CD4-positive, CD25-positive, alpha-beta regulatory T cell (primary cell): ENCODE measurements at regions not wholly inside any gene's neighbourhood (a gene's known extent, or its start where the extent isn't known, plus 50 kb on each side); places are given as distances from the start of the nearest gene placed in this dataset.
A peak's percentile ranks its signal among the peaks of the same experiment; 100 is the strongest.

Experiments
- ATAC-seq, 2 donors: fragments of 150-1000 bp; cut with Tn5 transposase; one replicate each; pipeline ENCODE4 v1.10.0; 2021; ENCODE audit warnings: low read depth in 2 of 2, moderate number of reproducible peaks in 2 of 2, moderate library complexity in 1 of 2
- DNase-seq, 3 donors: peaks; one replicate each; pipeline versions ENCODE4 v3.0.0 to v3.0.0-alpha.2; 2012 to 2022; ENCODE audit warnings: mixed read lengths in 1 of 3
- H3K27ac ChIP-seq: one replicate; pipeline ENCODE4 v1.7.0; 2013; ENCODE audit warnings: mild to moderate bottlenecking, low read length; ENCODE audit not compliant: insufficient read depth, poor library complexity, severe bottlenecking
- H3K27me3 ChIP-seq: one replicate; pipeline ENCODE4 v1.7.0; 2013; ENCODE audit warnings: low read length; ENCODE audit not compliant: control insufficient read depth, insufficient read depth
- H3K36me3 ChIP-seq: one replicate; pipeline ENCODE4 v1.7.0; 2013; ENCODE audit warnings: mild to moderate bottlenecking, low read length, moderate library complexity; ENCODE audit not compliant: control insufficient read depth, insufficient read depth
- H3K4me1 ChIP-seq: 2 replicates; pipeline ENCODE4 v1.7.0; 2013; ENCODE audit warnings: mild to moderate bottlenecking, low read length; ENCODE audit not compliant: insufficient read depth, control insufficient read depth, poor library complexity, severe bottlenecking
- H3K4me3 ChIP-seq: one replicate; pipeline ENCODE4 v1.7.0; 2013; ENCODE audit warnings: low read depth, mild to moderate bottlenecking, low read length, moderate library complexity
- H3K9me3 ChIP-seq, 2 experiments: 1 replicate in 1 of 2; 2 replicates in 1 of 2; pipeline ENCODE4 v1.7.0; 2013; ENCODE audit warnings: low read length in 2 of 2, mild to moderate bottlenecking in 1 of 2, moderate library complexity in 1 of 2; ENCODE audit not compliant: control insufficient read depth in 2 of 2
- H3K27ac Mint-ChIP-seq, 3 donors: one replicate each; pipeline ENCODE4 v1.8.0; 2020 to 2022; ENCODE audit warnings: mild to moderate bottlenecking in 3 of 3, mixed read lengths in 3 of 3, moderate library complexity in 2 of 3
- H3K27me3 Mint-ChIP-seq: one replicate; pipeline ENCODE4 v1.8.0; 2022; ENCODE audit warnings: mild to moderate bottlenecking, mixed read lengths
- H3K36me3 Mint-ChIP-seq: one replicate; pipeline ENCODE4 v1.8.0; 2020; ENCODE audit warnings: mixed read lengths
- H3K4me1 Mint-ChIP-seq, 4 donors: one replicate each; pipeline ENCODE4 v1.8.0; 2020 to 2022; ENCODE audit warnings: mixed read lengths in 4 of 4, mild to moderate bottlenecking in 1 of 4
- H3K4me3 Mint-ChIP-seq, 4 donors: one replicate each; pipeline ENCODE4 v1.8.0; 2020 to 2022; ENCODE audit warnings: mild to moderate bottlenecking in 4 of 4, mixed read lengths in 4 of 4, moderate library complexity in 3 of 4
- H3K9me3 Mint-ChIP-seq, 7 donors: one replicate each; pipeline ENCODE4 v1.8.0; 2020 to 2022; ENCODE audit warnings: mixed read lengths in 7 of 7, mild to moderate bottlenecking in 3 of 7, moderate library complexity in 2 of 7

DNA sequence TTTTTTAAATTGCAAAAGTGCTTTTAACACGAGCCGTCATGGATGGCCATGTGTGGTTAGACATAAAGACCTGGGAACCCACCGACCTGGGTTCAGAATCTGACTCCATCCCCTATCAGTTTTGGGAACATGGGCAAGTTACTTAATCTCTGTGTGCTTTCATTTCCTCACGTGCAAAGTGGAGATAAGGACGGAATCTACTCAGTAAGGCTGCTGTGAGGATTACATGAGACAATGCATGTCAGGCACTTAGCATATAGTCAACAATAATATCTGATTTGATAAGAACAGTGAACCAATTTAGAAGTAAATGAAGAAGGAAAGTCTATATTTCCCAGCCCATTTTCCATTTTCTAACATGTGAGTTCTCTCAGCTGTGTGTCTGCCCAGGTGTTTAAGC lies 235.4 kb downstream of the SUDS3 start:
- ATAC-seq (no peak), DNase-seq (no peak)
- Mint-ChIP-seq H3K27ac (no peak overlapping the region), H3K4me3 (no peak overlapping the region), H3K9me3 (peaks cover 0 to 5% (median 3%) of the 10 kb centered on the region in 7 donors), H3K36me3 (no peaks in the 10 kb centered on the region), H3K4me1 (no peaks in the 10 kb centered on the region), H3K27me3 (peaks cover 5% of the 10 kb centered on the region)
- H3K27me3 ChIP-seq = no peaks in the 10 kb centered on the region
- no peak overlapping the region for H3K27ac ChIP-seq
- no peaks in the 10 kb centered on the region for H3K36me3 ChIP-seq
- no peaks in the 10 kb centered on the region for H3K9me3 ChIP-seq
- no peak overlapping the region for H3K4me3 ChIP-seq
- H3K4me1 ChIP-seq = no peaks in the 10 kb centered on the region

DNA sequence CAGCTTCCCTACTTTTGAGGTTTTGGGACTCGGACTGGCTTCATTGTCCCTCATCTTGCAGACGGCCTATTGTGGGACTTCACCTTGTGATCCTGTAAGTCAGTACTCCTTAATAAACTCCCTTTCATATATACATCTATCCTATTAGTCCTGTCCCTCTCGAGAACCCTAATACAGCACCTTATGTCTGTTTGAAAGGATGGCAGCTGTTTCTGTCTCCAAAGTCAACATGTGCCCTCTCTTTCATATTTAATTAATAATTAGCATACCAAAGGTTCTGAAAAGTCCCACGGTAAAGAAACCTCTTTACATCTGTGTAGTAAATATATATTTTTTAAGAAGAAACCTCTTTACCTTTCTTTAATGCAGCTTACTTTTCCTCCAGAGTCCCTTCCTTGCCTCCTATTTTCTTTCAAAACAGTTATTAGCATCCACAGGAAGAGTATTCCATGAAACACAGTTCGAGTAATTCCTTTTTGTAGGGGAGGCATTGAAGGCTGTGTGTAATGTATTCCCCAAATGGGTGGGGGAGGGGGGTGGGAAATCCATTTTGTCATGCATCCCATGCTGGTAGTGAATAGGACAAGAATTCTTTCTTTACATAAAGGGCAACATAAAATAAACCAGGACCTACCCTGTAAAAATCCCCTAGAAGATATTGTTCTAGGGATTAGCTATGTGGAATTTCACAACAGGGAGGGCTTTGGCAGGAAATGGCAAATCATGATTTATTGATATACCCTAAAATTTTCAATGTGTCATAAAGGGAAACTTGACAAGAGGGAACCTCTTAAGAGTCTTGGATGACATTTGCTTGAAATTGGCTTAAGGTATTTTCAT lies 241.5 kb downstream of the SUDS3 start:
- DNase-seq (no peak), ATAC-seq (no peak)
- H3K4me1 Mint-ChIP-seq = no peaks in the 10 kb centered on the region
- H3K36me3 ChIP-seq = no peaks in the 10 kb centered on the region
- no peak overlapping the region for H3K27ac Mint-ChIP-seq
- H3K4me1 ChIP-seq = no peaks in the 10 kb centered on the region
- H3K27me3 Mint-ChIP-seq = peaks cover 5% of the 10 kb centered on the region
- no peaks in the 10 kb centered on the region for H3K9me3 ChIP-seq
- H3K4me3 ChIP-seq = no peak overlapping the region
- H3K36me3 Mint-ChIP-seq = no peaks in the 10 kb centered on the region
- H3K4me3 Mint-ChIP-seq = no peak overlapping the region
- H3K27ac ChIP-seq = no peak overlapping the region
- H3K27me3 ChIP-seq = no peaks in the 10 kb centered on the region
- H3K9me3 Mint-ChIP-seq = peaks cover 0 to 5% (median 0%) of the 10 kb centered on the region in 7 donors

DNA sequence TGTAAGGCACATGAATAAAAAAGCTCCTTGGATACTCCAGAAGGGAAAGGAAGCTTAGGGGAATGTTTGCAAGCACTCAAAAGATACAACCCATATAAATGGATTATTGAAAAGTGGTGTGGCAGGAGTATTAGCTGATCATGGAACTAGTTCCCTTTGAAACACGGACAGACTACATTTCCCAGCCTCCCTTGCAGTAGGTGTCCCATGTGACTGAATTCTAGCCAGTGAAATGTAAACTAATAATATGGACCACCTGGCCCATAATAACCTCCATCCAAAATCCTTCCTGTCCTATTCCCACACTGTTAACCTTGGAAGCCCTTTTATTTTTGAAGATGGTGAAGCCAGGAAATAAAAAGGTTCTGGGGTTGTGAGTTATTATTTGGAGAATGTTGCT lies 242.3 kb downstream of the SUDS3 start:
- H3K36me3 ChIP-seq = no peaks in the 10 kb centered on the region
- Mint-ChIP-seq H3K4me1 (no peaks in the 10 kb centered on the region), H3K4me3 (no peak overlapping the region), H3K27me3 (peaks cover 5% of the 10 kb centered on the region), H3K27ac (no peak overlapping the region), H3K9me3 (peaks cover 0 to 4% (median 2%) of the 10 kb centered on the region in 7 donors), H3K36me3 (no peaks in the 10 kb centered on the region)
- no peak for DNase-seq
- H3K27me3 ChIP-seq = no peaks in the 10 kb centered on the region
- no peak for ATAC-seq
- no peaks in the 10 kb centered on the region for H3K4me1 ChIP-seq
- no peaks in the 10 kb centered on the region for H3K9me3 ChIP-seq
- no peak overlapping the region for H3K27ac ChIP-seq
- H3K4me3 ChIP-seq = no peak overlapping the region

- H3K4me1 ChIP-seq = no peaks in the 10 kb centered on the region
- no peaks in the 10 kb centered on the region for H3K27me3 ChIP-seq
- peaks cover 0 to 11% (median 2%) of the 10 kb centered on the region in 7 donors for H3K9me3 Mint-ChIP-seq
- peaks cover 4% of the 10 kb centered on the region for H3K27me3 Mint-ChIP-seq
- H3K36me3 ChIP-seq = no peaks in the 10 kb centered on the region
- H3K4me3 ChIP-seq = no peak overlapping the region
- DNase-seq (no peak), ATAC-seq (no peak)
- no peaks in the 10 kb centered on the region for H3K9me3 ChIP-seq
- no peak overlapping the region for H3K4me3 Mint-ChIP-seq
- H3K4me1 Mint-ChIP-seq = no peaks in the 10 kb centered on the region
- H3K36me3 Mint-ChIP-seq = no peaks in the 10 kb centered on the region
- H3K27ac ChIP-seq = no peak overlapping the region
- H3K27ac Mint-ChIP-seq = no peak overlapping the region
Observed at GRCh38 chr12:118625050-118625675, 248.8 kb downstream of the SUDS3 start.

GRCh38 chr12:118633071-118633470 lies 256.7 kb downstream of the SUDS3 start:
- no peak for ATAC-seq

DNA sequence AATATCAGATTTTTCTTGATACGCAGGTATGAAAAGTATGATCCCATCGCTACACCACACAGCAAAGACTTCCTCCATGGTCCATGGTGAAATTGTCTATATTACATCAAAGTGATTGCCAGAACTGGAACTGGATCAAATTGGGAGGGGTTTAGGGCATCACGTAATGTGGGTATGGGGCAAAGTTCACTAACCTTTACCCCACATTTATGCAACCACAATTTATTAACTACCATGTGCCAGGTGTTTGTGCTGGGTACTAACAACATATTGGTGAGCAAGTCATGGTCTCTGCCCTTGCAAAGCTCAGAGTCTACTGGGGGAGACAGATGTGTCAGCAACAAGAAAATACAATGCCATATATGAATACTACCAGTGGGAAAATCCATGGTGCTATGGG lies 258.9 kb downstream of the SUDS3 start:
- H3K4me3 Mint-ChIP-seq = no peak overlapping the region
- H3K4me1 Mint-ChIP-seq = no peaks in the 10 kb centered on the region
- H3K27ac ChIP-seq = no peak overlapping the region
- H3K36me3 Mint-ChIP-seq = no peaks in the 10 kb centered on the region
- no peaks in the 10 kb centered on the region for H3K4me1 ChIP-seq
- peaks cover 0 to 5% of the 10 kb centered on the region in 2 experiments for H3K9me3 ChIP-seq
- no peak overlapping the region for H3K4me3 ChIP-seq
- DNase-seq = no peak
- no peak for ATAC-seq
- H3K27me3 Mint-ChIP-seq = no peaks in the 10 kb centered on the region
- H3K9me3 Mint-ChIP-seq = peaks cover 0 to 6% (median 2%) of the 10 kb centered on the region in 7 donors
- H3K36me3 ChIP-seq = no peaks in the 10 kb centered on the region
- H3K27ac Mint-ChIP-seq = peak overlapping the region in 1 of 3 donors; percentile 66
- H3K27me3 ChIP-seq = no peaks in the 10 kb centered on the region

More at GRCh38 chr12:118633071-118633470, 256.7 kb downstream of the SUDS3 start:
- no peaks in the 10 kb centered on the region for H3K4me1 Mint-ChIP-seq
- no peaks in the 10 kb centered on the region for H3K27me3 ChIP-seq
- no peaks in the 10 kb centered on the region for H3K36me3 ChIP-seq
- no peak overlapping the region for H3K4me3 ChIP-seq
- H3K4me1 ChIP-seq = no peaks in the 10 kb centered on the region
- H3K9me3 ChIP-seq = peaks cover 0 to 5% of the 10 kb centered on the region in 2 experiments
- peaks cover 0 to 6% (median 0%) of the 10 kb centered on the region in 7 donors for H3K9me3 Mint-ChIP-seq
- no peaks in the 10 kb centered on the region for H3K36me3 Mint-ChIP-seq
- DNase-seq = no peak
- H3K27ac ChIP-seq = no peak overlapping the region
- H3K27ac Mint-ChIP-seq = no peak overlapping the region
- no peaks in the 10 kb centered on the region for H3K27me3 Mint-ChIP-seq
- H3K4me3 Mint-ChIP-seq = no peak overlapping the region

GRCh38 chr12:118637767-118638370 lies 261.5 kb downstream of the SUDS3 start:
- Mint-ChIP-seq H3K9me3 (peaks cover 0 to 6% (median 2%) of the 10 kb centered on the region in 7 donors), H3K4me3 (no peak overlapping the region), H3K4me1 (no peaks in the 10 kb centered on the region), H3K36me3 (no peaks in the 10 kb centered on the region), H3K27ac (no peak overlapping the region), H3K27me3 (no peaks in the 10 kb centered on the region)
- Histone ChIP-seq H3K4me1 (no peaks in the 10 kb centered on the region), H3K27me3 (no peaks in the 10 kb centered on the region), H3K36me3 (no peaks in the 10 kb centered on the region), H3K27ac (no peak overlapping the region), H3K4me3 (no peak overlapping the region), H3K9me3 (peaks cover 0 to 5% of the 10 kb centered on the region in 2 experiments)
- ATAC-seq = no peak
- DNase-seq = no peak
